ENCODE measurements at regions not wholly inside any gene's neighbourhood (a gene's known extent, or its start where the extent isn't known, plus 50 kb on each side); places are given as distances from the start of the nearest gene placed in this dataset.

DNA sequence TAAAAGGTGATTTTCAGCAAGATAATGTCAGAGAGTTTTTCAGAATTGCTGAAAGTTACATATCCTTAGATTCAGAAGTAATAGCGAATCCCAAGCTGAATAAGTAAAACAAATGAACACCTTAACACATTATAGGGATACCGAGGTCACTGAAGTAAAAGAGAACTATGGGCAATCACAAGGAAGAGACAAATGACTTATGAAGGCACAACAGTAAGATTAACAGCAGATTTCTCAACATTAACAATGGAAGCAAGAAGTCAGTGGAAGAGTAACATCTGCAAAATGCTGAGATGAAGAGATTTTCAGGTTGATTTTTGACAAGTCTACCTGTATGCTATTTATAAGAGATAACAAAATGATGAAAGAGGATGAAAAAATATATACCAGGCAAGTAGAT, 86.1 kb upstream of the EZR start:
- H3K9me3 Mint-ChIP-seq, result peaks cover 21% of the 10 kb centered on the region
- peaks cover 11% of the 10 kb centered on the region for H3K4me1 ChIP-seq
- peaks cover 8% of the 10 kb centered on the region for H3K9me3 ChIP-seq (ENCODE audit: low read depth)
- peaks cover 12% of the 10 kb centered on the region for H3K4me1 Mint-ChIP-seq
- DNase-seq (ENCODE audit: low spot score), result no peak
- no peaks in the 10 kb centered on the region for H4K20me1 ChIP-seq (ENCODE audit: low read depth)
- H2AFZ ChIP-seq (replicated peaks), result no peak overlapping the region
- no peak overlapping the region for H3K4me3 ChIP-seq
- no peak overlapping the region for H3K9ac ChIP-seq
- H3K4me2 ChIP-seq, result no peak overlapping the region
- no peak overlapping the region for H3K27ac Mint-ChIP-seq
- H3K36me3 Mint-ChIP-seq, result peaks cover 3% of the 10 kb centered on the region
- H3K36me3 ChIP-seq, result no peaks in the 10 kb centered on the region
- no peaks in the 10 kb centered on the region for H3K27me3 ChIP-seq
- H3F3A ChIP-seq (ENCODE audit: low read depth), result peaks cover 21% of the 10 kb centered on the region
- no peak overlapping the region for H3K27ac ChIP-seq
- TF ChIP-seq EZH2 (IDR thresholded peaks at IDR 0.05), result no peak
- TF ChIP-seq EZH2phosphoT487 (IDR thresholded peaks at IDR 0.05), result no peak
- TF ChIP-seq, protein P1, sequence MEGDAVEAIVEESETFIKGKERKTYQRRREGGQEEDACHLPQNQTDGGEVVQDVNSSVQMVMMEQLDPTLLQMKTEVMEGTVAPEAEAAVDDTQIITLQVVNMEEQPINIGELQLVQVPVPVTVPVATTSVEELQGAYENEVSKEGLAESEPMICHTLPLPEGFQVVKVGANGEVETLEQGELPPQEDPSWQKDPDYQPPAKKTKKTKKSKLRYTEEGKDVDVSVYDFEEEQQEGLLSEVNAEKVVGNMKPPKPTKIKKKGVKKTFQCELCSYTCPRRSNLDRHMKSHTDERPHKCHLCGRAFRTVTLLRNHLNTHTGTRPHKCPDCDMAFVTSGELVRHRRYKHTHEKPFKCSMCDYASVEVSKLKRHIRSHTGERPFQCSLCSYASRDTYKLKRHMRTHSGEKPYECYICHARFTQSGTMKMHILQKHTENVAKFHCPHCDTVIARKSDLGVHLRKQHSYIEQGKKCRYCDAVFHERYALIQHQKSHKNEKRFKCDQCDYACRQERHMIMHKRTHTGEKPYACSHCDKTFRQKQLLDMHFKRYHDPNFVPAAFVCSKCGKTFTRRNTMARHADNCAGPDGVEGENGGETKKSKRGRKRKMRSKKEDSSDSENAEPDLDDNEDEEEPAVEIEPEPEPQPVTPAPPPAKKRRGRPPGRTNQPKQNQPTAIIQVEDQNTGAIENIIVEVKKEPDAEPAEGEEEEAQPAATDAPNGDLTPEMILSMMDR (IDR thresholded peaks at IDR 0.05), result no peak
- H3K79me2 ChIP-seq (ENCODE audit: low read depth), result no peaks in the 10 kb centered on the region
- H3K4me3 Mint-ChIP-seq, result no peak overlapping the region
- H3K27me3 Mint-ChIP-seq (ENCODE audit: insufficient read depth, low read depth), result peaks cover 3% of the 10 kb centered on the region

DNA sequence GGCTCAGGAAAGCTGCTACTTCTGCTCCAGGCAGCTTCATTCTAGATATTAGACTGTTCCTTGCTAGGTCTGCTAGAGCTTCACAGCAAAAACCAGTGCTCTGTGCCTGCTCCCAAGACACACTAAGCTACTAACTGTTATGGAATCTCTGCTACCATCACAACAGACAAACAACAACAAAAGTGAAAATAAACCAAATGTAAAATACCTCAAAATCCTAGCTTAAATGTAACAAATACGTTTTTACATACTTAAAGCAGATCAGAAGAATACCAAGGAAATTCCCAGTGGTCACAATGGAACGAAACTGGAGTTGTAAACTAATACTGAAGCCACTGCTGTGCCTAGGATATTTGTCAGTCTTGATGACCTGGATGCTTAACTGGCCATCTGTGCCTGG, 84.6 kb upstream of the EZR start:
- Mint-ChIP-seq H3K4me1 (peaks cover 15% of the 10 kb centered on the region), H3K4me3 (no peak overlapping the region), H3K36me3 (peaks cover 3% of the 10 kb centered on the region), H3K9me3 (peaks cover 21% of the 10 kb centered on the region), H3K27ac (no peak overlapping the region), H3K27me3 (ENCODE audit: insufficient read depth, low read depth) (peaks cover 3% of the 10 kb centered on the region)
- H4K20me1 ChIP-seq (ENCODE audit: low read depth), result no peaks in the 10 kb centered on the region
- peaks cover 10% of the 10 kb centered on the region for H3K4me1 ChIP-seq
- no peak overlapping the region for H3K4me2 ChIP-seq
- H3K9me3 ChIP-seq (ENCODE audit: low read depth), result peaks cover 8% of the 10 kb centered on the region
- no peak overlapping the region for H3K9ac ChIP-seq
- H3K27ac ChIP-seq, result no peak overlapping the region
- H3K79me2 ChIP-seq (ENCODE audit: low read depth), result no peaks in the 10 kb centered on the region
- no peaks in the 10 kb centered on the region for H3K27me3 ChIP-seq
- DNase-seq (ENCODE audit: low spot score), result no peak
- TF ChIP-seq EZH2 (IDR thresholded peaks at IDR 0.05) (no peak), EZH2phosphoT487 (IDR thresholded peaks at IDR 0.05) (no peak)
- TF ChIP-seq, protein P1 (IDR thresholded peaks at IDR 0.05), result no peak
- H2AFZ ChIP-seq (replicated peaks), result no peak overlapping the region
- no peak overlapping the region for H3K4me3 ChIP-seq
- H3K36me3 ChIP-seq, result no peaks in the 10 kb centered on the region
- peaks cover 21% of the 10 kb centered on the region for H3F3A ChIP-seq (ENCODE audit: low read depth)

DNA sequence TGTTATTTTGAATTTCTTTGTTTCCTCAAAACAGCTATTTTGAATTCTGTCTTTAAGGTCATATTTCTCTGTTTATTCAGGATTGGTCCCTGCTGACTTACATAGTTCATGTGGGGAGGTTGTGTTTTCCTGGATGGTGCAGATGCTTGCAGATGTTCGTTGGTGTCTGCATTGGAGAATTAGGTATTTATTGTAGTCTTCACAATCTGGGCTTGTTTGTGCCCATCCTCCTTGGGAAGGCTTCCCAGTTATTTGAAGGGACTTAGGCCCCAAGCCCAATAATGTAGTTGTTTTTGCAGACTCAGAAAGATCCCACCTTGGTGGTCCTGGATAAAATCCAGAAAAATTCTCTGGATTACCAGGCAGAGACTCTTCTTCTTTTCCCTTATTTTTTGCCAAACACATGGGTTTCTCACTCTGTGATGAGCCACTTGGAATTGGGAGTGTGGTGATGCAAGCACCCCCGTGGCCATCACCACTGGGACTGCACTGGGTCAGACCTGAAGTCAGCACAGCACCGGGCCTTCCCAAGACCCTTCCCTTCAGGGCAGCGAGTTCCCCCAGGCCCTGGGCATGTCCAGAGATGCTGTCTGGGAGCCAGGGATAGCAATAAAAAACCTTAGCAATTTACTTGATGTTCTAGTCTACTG, 81.6 kb upstream of the EZR start:
- no peak overlapping the region for H3K4me3 Mint-ChIP-seq
- peaks cover 10% of the 10 kb centered on the region for H3K4me1 ChIP-seq
- H3K4me1 Mint-ChIP-seq, result peaks cover 15% of the 10 kb centered on the region
- H3K9ac ChIP-seq, result no peak overlapping the region
- no peaks in the 10 kb centered on the region for H3K27me3 ChIP-seq
- H3K4me2 ChIP-seq, result no peak overlapping the region
- TF ChIP-seq EZH2phosphoT487 (IDR thresholded peaks at IDR 0.05) (no peak), EZH2 (IDR thresholded peaks at IDR 0.05) (no peak)
- TF ChIP-seq, protein P1 (IDR thresholded peaks at IDR 0.05), result no peak
- no peak overlapping the region for H3K27ac Mint-ChIP-seq
- DNase-seq (ENCODE audit: low spot score), result no peak
- peak overlapping the region; percentile 32 for H3K27ac ChIP-seq
- H3K9me3 Mint-ChIP-seq, result peaks cover 12% of the 10 kb centered on the region
- H3K36me3 Mint-ChIP-seq, result no peaks in the 10 kb centered on the region
- no peak overlapping the region for H3K4me3 ChIP-seq
- peaks cover 5% of the 10 kb centered on the region for H3K27me3 Mint-ChIP-seq (ENCODE audit: insufficient read depth, low read depth)
- no peaks in the 10 kb centered on the region for H3K36me3 ChIP-seq
- peaks cover 21% of the 10 kb centered on the region for H3F3A ChIP-seq (ENCODE audit: low read depth)
- peaks cover 8% of the 10 kb centered on the region for H3K9me3 ChIP-seq (ENCODE audit: low read depth)
- no peak overlapping the region for H2AFZ ChIP-seq (replicated peaks)
- H4K20me1 ChIP-seq (ENCODE audit: low read depth), result no peaks in the 10 kb centered on the region
- H3K79me2 ChIP-seq (ENCODE audit: low read depth), result no peaks in the 10 kb centered on the region
